IMR-90 (cell line): ENCODE measurements at regions not wholly inside any gene's neighbourhood (a gene's known extent, or its start where the extent isn't known, plus 50 kb on each side); places are given as distances from the start of the nearest gene placed in this dataset.

Experiments
- BHLHE40 ChIP-seq: fragments of 150-350 bp; IDR thresholded peaks from 2 replicates; pipeline ENCODE4 v1.6.1; 2016; ENCODE audit warnings: mild to moderate bottlenecking, low read depth, low read length
- CEBPB ChIP-seq: IDR thresholded peaks from 2 replicates; pipeline ENCODE4 v1.6.1; 2012; ENCODE audit warnings: low read depth, low read length, improper control_type of control experiment
- CHD1 ChIP-seq: IDR thresholded peaks from 2 replicates; pipeline ENCODE4 v1.6.1; 2012; ENCODE audit warnings: low read depth, low read length, improper control_type of control experiment
- MAFK ChIP-seq: IDR thresholded peaks from 2 replicates; pipeline ENCODE4 v1.6.1; 2012; ENCODE audit warnings: low read depth, low read length, improper control_type of control experiment
- MAZ ChIP-seq: IDR thresholded peaks from 2 replicates; pipeline ENCODE4 v1.6.1; 2012; ENCODE audit warnings: low read depth, mild to moderate bottlenecking, low read length, improper control_type of control experiment, moderate library complexity, borderline replicate concordance
- NFE2L2 ChIP-seq: fragments of 150-350 bp; IDR thresholded peaks from 2 replicates; pipeline ENCODE4 v1.6.1; 2016; ENCODE audit warnings: low read depth, mild to moderate bottlenecking, low read length
- POLR2A ChIP-seq: IDR thresholded peaks from 2 replicates; pipeline ENCODE4 v1.6.1; 2012; ENCODE audit warnings: mild to moderate bottlenecking, low read depth, low read length
- RAD21 ChIP-seq: IDR thresholded peaks from 2 replicates; pipeline ENCODE4 v1.6.1; 2012; ENCODE audit warnings: low read length, improper control_type of control experiment
- RFX5 ChIP-seq: IDR thresholded peaks from 2 replicates; pipeline ENCODE4 v1.8.0; 2012; ENCODE audit warnings: low read depth, mild to moderate bottlenecking, low read length, moderate library complexity
- TF ChIP-seq, protein P1 (sequence below): conservative IDR thresholded peaks from 2 replicates; pipeline ENCODE4 v1.5.1; 2012; ENCODE audit warnings: mild to moderate bottlenecking, low read depth, low read length, improper control_type of control experiment
- TF ChIP-seq, protein P2 (sequence below): fragments of 150-350 bp; IDR thresholded peaks from 2 replicates; pipeline ENCODE4 v1.6.1; 2017; ENCODE audit warnings: mild to moderate bottlenecking, antibody characterized with exemption, low read length, low read depth
- TF ChIP-seq, protein P3 (sequence below): fragments of 150-350 bp; IDR thresholded peaks from 2 replicates; pipeline ENCODE4 v1.6.1; 2016; ENCODE audit warnings: low read depth, mild to moderate bottlenecking, low read length, moderate library complexity, borderline replicate concordance

DNA sequence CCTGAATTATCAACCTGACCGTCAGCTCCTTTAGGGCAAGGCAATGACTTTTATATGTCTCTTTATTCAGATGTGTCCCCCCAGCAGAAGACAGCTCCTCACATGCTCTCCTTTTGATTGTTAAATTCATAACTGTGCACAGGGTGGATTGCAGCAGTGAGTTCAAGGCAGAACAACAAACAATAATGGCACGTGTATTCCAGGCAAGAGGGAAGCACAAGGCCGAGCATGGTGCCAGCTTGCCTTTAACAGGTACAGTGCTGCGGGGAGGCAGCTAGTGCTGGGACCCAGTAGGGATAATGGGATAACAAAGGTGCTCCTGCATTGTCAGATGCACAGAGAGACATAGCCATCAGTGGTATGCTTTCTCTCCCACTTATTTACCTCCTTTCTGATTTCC, 248.4 kb downstream of the RHOU start:
- TF ChIP-seq POLR2A = no peak
- TF ChIP-seq, protein P1, sequence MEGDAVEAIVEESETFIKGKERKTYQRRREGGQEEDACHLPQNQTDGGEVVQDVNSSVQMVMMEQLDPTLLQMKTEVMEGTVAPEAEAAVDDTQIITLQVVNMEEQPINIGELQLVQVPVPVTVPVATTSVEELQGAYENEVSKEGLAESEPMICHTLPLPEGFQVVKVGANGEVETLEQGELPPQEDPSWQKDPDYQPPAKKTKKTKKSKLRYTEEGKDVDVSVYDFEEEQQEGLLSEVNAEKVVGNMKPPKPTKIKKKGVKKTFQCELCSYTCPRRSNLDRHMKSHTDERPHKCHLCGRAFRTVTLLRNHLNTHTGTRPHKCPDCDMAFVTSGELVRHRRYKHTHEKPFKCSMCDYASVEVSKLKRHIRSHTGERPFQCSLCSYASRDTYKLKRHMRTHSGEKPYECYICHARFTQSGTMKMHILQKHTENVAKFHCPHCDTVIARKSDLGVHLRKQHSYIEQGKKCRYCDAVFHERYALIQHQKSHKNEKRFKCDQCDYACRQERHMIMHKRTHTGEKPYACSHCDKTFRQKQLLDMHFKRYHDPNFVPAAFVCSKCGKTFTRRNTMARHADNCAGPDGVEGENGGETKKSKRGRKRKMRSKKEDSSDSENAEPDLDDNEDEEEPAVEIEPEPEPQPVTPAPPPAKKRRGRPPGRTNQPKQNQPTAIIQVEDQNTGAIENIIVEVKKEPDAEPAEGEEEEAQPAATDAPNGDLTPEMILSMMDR = no peak
- TF ChIP-seq MAZ = no peak
- no peak for TF ChIP-seq CEBPB
- TF ChIP-seq, protein P2, sequence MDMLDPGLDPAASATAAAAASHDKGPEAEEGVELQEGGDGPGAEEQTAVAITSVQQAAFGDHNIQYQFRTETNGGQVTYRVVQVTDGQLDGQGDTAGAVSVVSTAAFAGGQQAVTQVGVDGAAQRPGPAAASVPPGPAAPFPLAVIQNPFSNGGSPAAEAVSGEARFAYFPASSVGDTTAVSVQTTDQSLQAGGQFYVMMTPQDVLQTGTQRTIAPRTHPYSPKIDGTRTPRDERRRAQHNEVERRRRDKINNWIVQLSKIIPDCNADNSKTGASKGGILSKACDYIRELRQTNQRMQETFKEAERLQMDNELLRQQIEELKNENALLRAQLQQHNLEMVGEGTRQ = no peak
- no peak for TF ChIP-seq RAD21
- no peak for TF ChIP-seq NFE2L2
- no peak for TF ChIP-seq CHD1
- TF ChIP-seq, protein P3, sequence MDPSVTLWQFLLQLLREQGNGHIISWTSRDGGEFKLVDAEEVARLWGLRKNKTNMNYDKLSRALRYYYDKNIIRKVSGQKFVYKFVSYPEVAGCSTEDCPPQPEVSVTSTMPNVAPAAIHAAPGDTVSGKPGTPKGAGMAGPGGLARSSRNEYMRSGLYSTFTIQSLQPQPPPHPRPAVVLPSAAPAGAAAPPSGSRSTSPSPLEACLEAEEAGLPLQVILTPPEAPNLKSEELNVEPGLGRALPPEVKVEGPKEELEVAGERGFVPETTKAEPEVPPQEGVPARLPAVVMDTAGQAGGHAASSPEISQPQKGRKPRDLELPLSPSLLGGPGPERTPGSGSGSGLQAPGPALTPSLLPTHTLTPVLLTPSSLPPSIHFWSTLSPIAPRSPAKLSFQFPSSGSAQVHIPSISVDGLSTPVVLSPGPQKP = no peak
- TF ChIP-seq MAFK = no peak
- TF ChIP-seq RFX5 = no peak
- TF ChIP-seq BHLHE40 = no peak
